ENCODE measurements at regions not wholly inside any gene's neighbourhood (a gene's known extent, or its start where the extent isn't known, plus 50 kb on each side); places are given as distances from the start of the nearest gene placed in this dataset.

GRCh38 chr10:107336061-107336460 lies 171.6 kb upstream of the SORCS1 start:
- DNase-seq (no peak), ATAC-seq (no peak)
- Mint-ChIP-seq H3K4me3 (no peak overlapping the region), H3K27me3 (ENCODE audit: low read depth) (no peaks in the 10 kb centered on the region), H3K4me1 (ENCODE audit: low read depth) (no peaks in the 10 kb centered on the region), H3K27ac (no peak overlapping the region), H3K9me3 (ENCODE audit: insufficient read depth) (peaks cover 19% of the 10 kb centered on the region), H3K36me3 (ENCODE audit: low read depth) (no peaks in the 10 kb centered on the region)
- ChIA-PET POLR2A (no interaction called here), CTCF (no interaction called here)

- ATAC-seq: no peak
Measured at GRCh38 chr10:107317592-107317991, 153.1 kb upstream of the SORCS1 start.

GRCh38 chr10:107303203-107303602 lies 138.7 kb upstream of the SORCS1 start:
- Mint-ChIP-seq H3K36me3 (ENCODE audit: low read depth) (no peaks in the 10 kb centered on the region), H3K27ac (no peak overlapping the region), H3K27me3 (ENCODE audit: low read depth) (no peaks in the 10 kb centered on the region), H3K4me1 (ENCODE audit: low read depth) (no peaks in the 10 kb centered on the region), H3K9me3 (ENCODE audit: insufficient read depth) (no peaks in the 10 kb centered on the region), H3K4me3 (no peak overlapping the region)
- ATAC-seq (no peak), DNase-seq (no peak)
- ChIA-PET CTCF (no interaction called here), POLR2A (no interaction called here)

More at GRCh38 chr10:107317592-107317991, 153.1 kb upstream of the SORCS1 start:
- CTCF ChIA-PET: no interaction called here
- no peaks in the 10 kb centered on the region for H3K27me3 Mint-ChIP-seq (ENCODE audit: low read depth)
- H3K36me3 Mint-ChIP-seq (ENCODE audit: low read depth): no peaks in the 10 kb centered on the region
- POLR2A ChIA-PET: no interaction called here
- no peak for DNase-seq
- H3K27ac Mint-ChIP-seq: no peak overlapping the region
- no peaks in the 10 kb centered on the region for H3K4me1 Mint-ChIP-seq (ENCODE audit: low read depth)
- H3K4me3 Mint-ChIP-seq: no peak overlapping the region
- H3K9me3 Mint-ChIP-seq (ENCODE audit: insufficient read depth): peaks cover 4% of the 10 kb centered on the region

GRCh38 chr10:107299606-107300005 lies 135.1 kb upstream of the SORCS1 start:
- Mint-ChIP-seq H3K27me3 (ENCODE audit: low read depth) (no peaks in the 10 kb centered on the region), H3K4me1 (ENCODE audit: low read depth) (no peaks in the 10 kb centered on the region), H3K9me3 (ENCODE audit: insufficient read depth) (no peaks in the 10 kb centered on the region), H3K4me3 (no peak overlapping the region), H3K27ac (no peak overlapping the region), H3K36me3 (ENCODE audit: low read depth) (no peaks in the 10 kb centered on the region)
- POLR2A ChIA-PET: no interaction called here
- CTCF ChIA-PET: no interaction called here
- ATAC-seq (no peak), DNase-seq (no peak)

GRCh38 chr10:107284187-107284586 lies 119.7 kb upstream of the SORCS1 start:
- CTCF ChIA-PET: no interaction called here
- no peak for DNase-seq

GRCh38 chr10:107280293-107280692 lies 115.8 kb upstream of the SORCS1 start:
- H3K4me3 Mint-ChIP-seq: no peak overlapping the region
- CTCF ChIA-PET: no interaction called here
- POLR2A ChIA-PET: no interaction called here
- no peaks in the 10 kb centered on the region for H3K27me3 Mint-ChIP-seq (ENCODE audit: low read depth)
- no peaks in the 10 kb centered on the region for H3K4me1 Mint-ChIP-seq (ENCODE audit: low read depth)
- no peak for DNase-seq
- H3K9me3 Mint-ChIP-seq (ENCODE audit: insufficient read depth): peaks cover 4% of the 10 kb centered on the region
- no peaks in the 10 kb centered on the region for H3K36me3 Mint-ChIP-seq (ENCODE audit: low read depth)
- no peak overlapping the region for H3K27ac Mint-ChIP-seq
- ATAC-seq: no peak

More at GRCh38 chr10:107284187-107284586, 119.7 kb upstream of the SORCS1 start:
- no peak overlapping the region for H3K4me3 Mint-ChIP-seq
- no peaks in the 10 kb centered on the region for H3K27me3 Mint-ChIP-seq (ENCODE audit: low read depth)
- H3K36me3 Mint-ChIP-seq (ENCODE audit: low read depth): no peaks in the 10 kb centered on the region
- POLR2A ChIA-PET: no interaction called here
- H3K27ac Mint-ChIP-seq: no peak overlapping the region
- no peaks in the 10 kb centered on the region for H3K4me1 Mint-ChIP-seq (ENCODE audit: low read depth)
- H3K9me3 Mint-ChIP-seq (ENCODE audit: insufficient read depth): peaks cover 9% of the 10 kb centered on the region
- ATAC-seq: no peak

- H3K4me3 Mint-ChIP-seq: no peak overlapping the region
- no peaks in the 10 kb centered on the region for H3K4me1 Mint-ChIP-seq (ENCODE audit: low read depth)
- DNase-seq (no peak), ATAC-seq (no peak)
- no peaks in the 10 kb centered on the region for H3K27me3 Mint-ChIP-seq (ENCODE audit: low read depth)
- peaks cover 9% of the 10 kb centered on the region for H3K9me3 Mint-ChIP-seq (ENCODE audit: insufficient read depth)
- ChIA-PET CTCF (no interaction called here), POLR2A (no interaction called here)
- no peaks in the 10 kb centered on the region for H3K36me3 Mint-ChIP-seq (ENCODE audit: low read depth)
- H3K27ac Mint-ChIP-seq: no peak overlapping the region
Measured at GRCh38 chr10:107277591-107277990, 113.1 kb upstream of the SORCS1 start.

GRCh38 chr10:107275806-107276205 lies 111.3 kb upstream of the SORCS1 start:
- no peaks in the 10 kb centered on the region for H3K4me1 Mint-ChIP-seq (ENCODE audit: low read depth)
- H3K36me3 Mint-ChIP-seq (ENCODE audit: low read depth): no peaks in the 10 kb centered on the region
- H3K4me3 Mint-ChIP-seq: no peak overlapping the region
- POLR2A ChIA-PET: no interaction called here
- H3K9me3 Mint-ChIP-seq (ENCODE audit: insufficient read depth): peaks cover 9% of the 10 kb centered on the region
- DNase-seq (no peak), ATAC-seq (no peak)
- H3K27me3 Mint-ChIP-seq (ENCODE audit: low read depth): no peaks in the 10 kb centered on the region
- H3K27ac Mint-ChIP-seq: no peak overlapping the region
- CTCF ChIA-PET: no interaction called here

GRCh38 chr10:107269626-107270025 lies 105.1 kb upstream of the SORCS1 start:
- H3K27me3 Mint-ChIP-seq (ENCODE audit: low read depth): no peaks in the 10 kb centered on the region
- DNase-seq (no peak), ATAC-seq (no peak)
- no peak overlapping the region for H3K27ac Mint-ChIP-seq
- H3K36me3 Mint-ChIP-seq (ENCODE audit: low read depth): no peaks in the 10 kb centered on the region
- H3K4me3 Mint-ChIP-seq: no peak overlapping the region
- ChIA-PET CTCF (no interaction called here), POLR2A (no interaction called here)
- no peaks in the 10 kb centered on the region for H3K4me1 Mint-ChIP-seq (ENCODE audit: low read depth)
- H3K9me3 Mint-ChIP-seq (ENCODE audit: insufficient read depth): peaks cover 5% of the 10 kb centered on the region

GRCh38 chr10:107264742-107265141 lies 100.2 kb upstream of the SORCS1 start:
- Mint-ChIP-seq H3K27me3 (ENCODE audit: low read depth) (no peaks in the 10 kb centered on the region), H3K36me3 (ENCODE audit: low read depth) (no peaks in the 10 kb centered on the region), H3K4me3 (no peak overlapping the region), H3K4me1 (ENCODE audit: low read depth) (no peaks in the 10 kb centered on the region), H3K9me3 (ENCODE audit: insufficient read depth) (no peaks in the 10 kb centered on the region), H3K27ac (no peak overlapping the region)
- no peak for ATAC-seq
- POLR2A ChIA-PET: no interaction called here
- no peak for DNase-seq
- CTCF ChIA-PET: no interaction called here

- H3K27me3 Mint-ChIP-seq (ENCODE audit: low read depth): no peaks in the 10 kb centered on the region
- CTCF ChIA-PET: no interaction called here
- POLR2A ChIA-PET: no interaction called here
- DNase-seq (no peak), ATAC-seq (no peak)
- H3K4me3 Mint-ChIP-seq: no peak overlapping the region
- H3K9me3 Mint-ChIP-seq (ENCODE audit: insufficient read depth): peaks cover 4% of the 10 kb centered on the region
- no peaks in the 10 kb centered on the region for H3K4me1 Mint-ChIP-seq (ENCODE audit: low read depth)
- no peak overlapping the region for H3K27ac Mint-ChIP-seq
- H3K36me3 Mint-ChIP-seq (ENCODE audit: low read depth): no peaks in the 10 kb centered on the region
Measured at GRCh38 chr10:107244122-107244521, 79.6 kb upstream of the SORCS1 start.

GRCh38 chr10:107238275-107238674 lies 73.8 kb upstream of the SORCS1 start:
- Mint-ChIP-seq H3K27ac (no peak overlapping the region), H3K9me3 (ENCODE audit: insufficient read depth) (peaks cover 6% of the 10 kb centered on the region), H3K4me1 (ENCODE audit: low read depth) (no peaks in the 10 kb centered on the region), H3K27me3 (ENCODE audit: low read depth) (no peaks in the 10 kb centered on the region), H3K36me3 (ENCODE audit: low read depth) (no peaks in the 10 kb centered on the region), H3K4me3 (no peak overlapping the region)
- ATAC-seq: no peak
- ChIA-PET CTCF (no interaction called here), POLR2A (no interaction called here)
- DNase-seq: no peak

- Mint-ChIP-seq H3K4me3 (no peak overlapping the region), H3K9me3 (ENCODE audit: insufficient read depth) (peaks cover 6% of the 10 kb centered on the region), H3K27me3 (ENCODE audit: low read depth) (no peaks in the 10 kb centered on the region), H3K36me3 (ENCODE audit: low read depth) (no peaks in the 10 kb centered on the region), H3K27ac (no peak overlapping the region), H3K4me1 (ENCODE audit: low read depth) (no peaks in the 10 kb centered on the region)
- ATAC-seq (no peak), DNase-seq (no peak)
- ChIA-PET POLR2A (no interaction called here), CTCF (no interaction called here)
Measured at GRCh38 chr10:107232013-107232412, 67.5 kb upstream of the SORCS1 start.

Measured in activated CD8-positive, alpha-beta T cell treated with anti-CD3 and anti-CD28 coated beads, Interleukin-2, amount 10 ng/mL, durations not matched to agents 7 days and 5 days (primary cell).